GM12874 (cell line): ENCODE measurements at regions not wholly inside any gene's neighbourhood (a gene's known extent, or its start where the extent isn't known, plus 50 kb on each side); places are given as distances from the start of the nearest gene placed in this dataset.

Experiments
- TF ChIP-seq, protein P1 (sequence below): IDR thresholded peaks from 2 replicates; pipeline ENCODE4 v1.5.1; 2011; ENCODE audit warnings: low read depth, mild to moderate bottlenecking, control low read depth, low read length, moderate library complexity; ENCODE audit not compliant: insufficient read depth

- TF ChIP-seq, protein P1, sequence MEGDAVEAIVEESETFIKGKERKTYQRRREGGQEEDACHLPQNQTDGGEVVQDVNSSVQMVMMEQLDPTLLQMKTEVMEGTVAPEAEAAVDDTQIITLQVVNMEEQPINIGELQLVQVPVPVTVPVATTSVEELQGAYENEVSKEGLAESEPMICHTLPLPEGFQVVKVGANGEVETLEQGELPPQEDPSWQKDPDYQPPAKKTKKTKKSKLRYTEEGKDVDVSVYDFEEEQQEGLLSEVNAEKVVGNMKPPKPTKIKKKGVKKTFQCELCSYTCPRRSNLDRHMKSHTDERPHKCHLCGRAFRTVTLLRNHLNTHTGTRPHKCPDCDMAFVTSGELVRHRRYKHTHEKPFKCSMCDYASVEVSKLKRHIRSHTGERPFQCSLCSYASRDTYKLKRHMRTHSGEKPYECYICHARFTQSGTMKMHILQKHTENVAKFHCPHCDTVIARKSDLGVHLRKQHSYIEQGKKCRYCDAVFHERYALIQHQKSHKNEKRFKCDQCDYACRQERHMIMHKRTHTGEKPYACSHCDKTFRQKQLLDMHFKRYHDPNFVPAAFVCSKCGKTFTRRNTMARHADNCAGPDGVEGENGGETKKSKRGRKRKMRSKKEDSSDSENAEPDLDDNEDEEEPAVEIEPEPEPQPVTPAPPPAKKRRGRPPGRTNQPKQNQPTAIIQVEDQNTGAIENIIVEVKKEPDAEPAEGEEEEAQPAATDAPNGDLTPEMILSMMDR = no peak
These were observed 718.2 kb upstream of the GRM7 start for GRCh38 chr3:6142707-6143106.

GRCh38 chr3:6147883-6148282 lies 713.0 kb upstream of the GRM7 start:
- TF ChIP-seq, protein P1 = no peak

DNA sequence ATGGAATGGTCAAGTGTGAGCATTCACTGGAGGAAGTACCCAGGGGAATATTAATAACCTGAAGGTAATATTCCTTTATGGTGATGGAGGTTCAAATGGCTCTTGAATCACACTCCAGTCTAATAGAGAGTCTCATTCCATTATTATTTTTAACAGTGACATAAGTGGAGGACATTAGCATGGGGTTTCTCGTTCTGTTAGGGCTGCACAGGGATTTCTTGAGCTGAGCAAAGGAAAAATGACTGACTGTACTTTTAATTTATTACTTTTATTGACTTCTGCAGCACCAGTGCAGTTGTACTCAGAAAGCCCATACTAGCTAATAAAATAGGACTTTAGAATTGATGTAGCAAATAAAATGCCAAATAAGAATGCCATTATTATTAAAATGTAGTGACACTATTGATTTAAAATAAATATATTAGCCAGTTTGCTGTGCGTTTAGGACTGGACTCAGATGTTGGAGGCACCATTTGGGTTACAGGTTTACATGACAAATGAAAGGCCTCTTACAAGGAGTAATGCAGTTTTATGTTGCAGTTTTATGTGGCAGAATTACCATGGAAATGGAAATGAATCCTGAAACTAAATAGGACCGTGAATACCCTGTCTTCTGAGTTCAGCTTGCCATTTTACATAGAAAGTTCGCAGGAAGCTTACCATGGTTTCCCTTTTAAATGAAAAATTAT lies 705.1 kb upstream of the GRM7 start:
- TF ChIP-seq, protein P1 = no peak

DNA sequence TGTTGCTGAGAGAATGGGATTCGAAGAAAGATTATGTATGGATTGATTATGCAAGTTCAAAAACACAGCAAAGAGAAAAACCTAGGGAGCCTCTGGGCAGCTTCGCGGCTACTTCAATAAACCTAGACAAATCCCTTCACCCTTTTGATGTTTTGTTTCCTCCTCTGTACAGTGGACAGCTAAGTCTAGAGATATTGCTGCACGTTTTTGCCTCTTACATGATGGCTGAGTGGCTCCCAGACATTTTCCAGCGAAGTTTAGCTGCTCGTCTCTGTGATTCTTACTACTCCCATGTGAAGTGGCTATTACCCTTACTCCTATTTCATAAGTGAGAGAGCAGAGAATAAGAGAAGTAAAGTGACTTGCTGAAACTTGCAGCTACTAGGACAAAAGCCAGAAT lies 695.0 kb upstream of the GRM7 start:
- TF ChIP-seq, protein P1 = no peak

GRCh38 chr3:6168256-6168655 lies 692.7 kb upstream of the GRM7 start:
- TF ChIP-seq, protein P1 = no peak

DNA sequence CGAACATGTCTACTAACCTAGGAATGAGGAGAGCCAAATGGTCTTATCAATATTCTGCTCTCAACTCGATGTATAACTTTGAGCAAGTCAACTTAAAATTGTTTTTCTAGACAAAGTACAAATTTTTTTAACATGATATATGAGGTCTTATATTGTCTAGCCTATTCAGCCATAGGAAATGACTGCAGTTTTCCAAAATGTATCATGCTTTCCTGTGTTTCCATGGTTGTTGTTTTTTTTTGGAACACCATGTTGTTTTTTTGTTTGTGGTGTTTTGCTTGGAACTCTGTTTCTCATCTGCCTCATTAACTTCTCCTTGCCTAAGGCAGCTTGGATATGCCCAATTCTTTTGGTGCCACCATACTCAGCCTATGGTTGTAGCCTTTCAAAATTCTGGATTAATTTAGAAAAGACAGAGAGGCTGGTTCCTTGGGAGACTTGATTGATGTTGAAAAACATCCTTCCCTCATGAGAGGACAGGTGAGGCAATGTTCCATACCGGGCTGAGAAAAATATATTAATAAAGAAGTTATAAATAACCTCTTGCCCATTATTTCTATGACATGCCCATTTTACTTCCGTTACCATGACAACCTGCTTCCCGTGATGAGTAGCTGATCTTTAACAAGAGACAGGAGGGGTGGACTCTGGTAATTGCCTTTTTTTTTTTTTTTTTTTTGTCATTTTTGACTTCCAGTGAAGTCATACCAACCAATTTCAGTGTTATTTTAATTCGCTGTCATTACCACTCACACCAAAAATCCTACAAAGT lies 687.9 kb upstream of the GRM7 start:
- TF ChIP-seq, protein P1 = no peak

DNA sequence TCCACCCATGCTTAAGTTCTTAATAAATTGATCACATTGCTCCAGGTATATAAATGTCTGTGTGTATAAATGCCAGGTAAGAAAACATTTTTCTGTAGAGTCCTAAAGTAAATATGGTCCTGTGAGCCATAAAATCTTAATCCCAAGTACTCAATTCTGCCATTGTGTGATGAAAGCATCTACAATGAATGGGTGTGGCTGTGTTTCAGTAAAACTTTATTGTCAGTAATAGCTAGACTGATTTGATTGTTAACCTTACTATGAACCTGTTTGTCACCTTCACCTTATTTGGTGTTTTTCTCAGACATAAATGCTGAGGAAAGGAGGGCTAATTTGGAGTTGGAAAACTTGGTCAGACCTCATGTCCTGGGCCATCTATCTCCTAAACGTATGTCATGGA lies 683.5 kb upstream of the GRM7 start:
- TF ChIP-seq, protein P1 = no peak
